GM12878 (cell line): ENCODE measurements at regions not wholly inside any gene's neighbourhood (a gene's known extent, or its start where the extent isn't known, plus 50 kb on each side); places are given as distances from the start of the nearest gene placed in this dataset.

ENCODE experiments used
- BHLHE40 ChIP-seq, 2 experiments: fragments of 450-650 bp in 1 of 2; IDR thresholded peaks; 2 replicates each; pipeline ENCODE4 v1.6.1; 2011 to 2017; ENCODE audit warnings: low read depth in 2 of 2, borderline replicate concordance in 1 of 2, improper control_type of control experiment in 1 of 2, low read length in 1 of 2, mild to moderate bottlenecking in 1 of 2
- CTCF ChIP-seq, 3 experiments: IDR thresholded peaks in 2 of 3; conservative IDR thresholded peaks in 1 of 3; 2 replicates each; pipeline ENCODE4 v1.5.1; 2011; ENCODE audit warnings: low read depth in 3 of 3, low read length in 3 of 3, mild to moderate bottlenecking in 3 of 3, control low read depth in 2 of 3, moderate library complexity in 2 of 3, inconsistent platforms in 1 of 3, mixed read lengths in 1 of 3; ENCODE audit not compliant: control insufficient read depth in 2 of 3, insufficient read depth in 1 of 3; ENCODE audit errors: extremely low read depth in 1 of 3
- ETV6 ChIP-seq, 2 experiments: fragments of 450-650 bp in 1 of 2; IDR thresholded peaks in 1 of 2; conservative IDR thresholded peaks in 1 of 2; 2 replicates each; pipeline ENCODE4 v1.6.1; 2014; ENCODE audit warnings: antibody characterized with exemption in 1 of 2, borderline replicate concordance in 1 of 2, low read depth in 1 of 2, mild to moderate bottlenecking in 1 of 2, moderate library complexity in 1 of 2
- FOS ChIP-seq: IDR thresholded peaks from 3 replicates; pipeline ENCODE4 v1.6.1; 2011; ENCODE audit warnings: borderline replicate concordance; ENCODE audit not compliant: insufficient read length; ENCODE audit errors: extremely low read depth
- FOXM1 ChIP-seq: IDR thresholded peaks from 2 replicates; pipeline ENCODE4 v1.6.1; 2012; ENCODE audit warnings: low read depth, mild to moderate bottlenecking, inconsistent platforms, low read length, moderate library complexity
- GATAD2B ChIP-seq: fragments of 450-650 bp; conservative IDR thresholded peaks from 2 replicates; pipeline ENCODE4 v1.6.1; 2017; ENCODE audit warnings: low read depth, mild to moderate bottlenecking, moderate library complexity
- NFIC ChIP-seq: IDR thresholded peaks from 2 replicates; pipeline ENCODE4 v1.6.1; 2012; ENCODE audit warnings: low read depth, mild to moderate bottlenecking, inconsistent platforms, low read length, moderate library complexity
- POLR2A ChIP-seq: IDR thresholded peaks from 2 replicates; pipeline ENCODE4 v1.6.1; 2011; ENCODE audit warnings: low read depth, mild to moderate bottlenecking, low read length
- POLR2AphosphoS5 ChIP-seq: IDR thresholded peaks from 2 replicates; pipeline ENCODE4 v1.6.1; 2011; ENCODE audit warnings: mild to moderate bottlenecking, low read length, inconsistent platforms
- RAD21 ChIP-seq: IDR thresholded peaks from 2 replicates; pipeline ENCODE4 v1.6.1; 2011; ENCODE audit warnings: mild to moderate bottlenecking, low read depth, low read length, moderate library complexity; ENCODE audit not compliant: insufficient read depth
- TCF12 ChIP-seq: IDR thresholded peaks from 2 replicates; pipeline ENCODE4 v1.6.1; 2011; ENCODE audit warnings: low read depth, mild to moderate bottlenecking, low read length
- ZNF274 ChIP-seq: IDR thresholded peaks from one replicate; pipeline ENCODE4 v1.8.0; 2011; ENCODE audit not compliant: insufficient read length, insufficient read depth
- TF ChIP-seq, protein P1 (sequence below): IDR thresholded peaks from 2 replicates; pipeline ENCODE4 v1.6.1; 2012; ENCODE audit warnings: low read depth, low read length, improper control_type of control experiment
- TF ChIP-seq, protein P2 (sequence below): fragments of 450-650 bp; IDR thresholded peaks from 2 replicates; pipeline ENCODE4 v1.6.1; 2017; ENCODE audit warnings: mild to moderate bottlenecking

GRCh38 chr19:42655748-42656147 lies 61.0 kb upstream of the CEACAM8 start:
- TF ChIP-seq ZNF274 (no peak), BHLHE40 (IDR thresholded peaks at IDR 0.05; ENCODE audit: borderline replicate concordance in 1 of 2, low read depth in 2 of 2, low read length in 1 of 2) (no peak), CTCF (IDR thresholded peaks at IDR 0.05 in 2 of 3, conservative IDR thresholded peaks at IDR 0.05 in 1 of 3; ENCODE audit: control insufficient read depth in 2 of 3, extremely low read depth in 1 of 3, insufficient read depth in 1 of 3, low read depth in 3 of 3, low read length in 3 of 3) (no peak), ETV6 (conservative IDR thresholded peaks at IDR 0.05 in 1 of 2, IDR thresholded peaks at IDR 0.05 in 1 of 2; ENCODE audit: borderline replicate concordance in 1 of 2, low read depth in 1 of 2) (no peak), FOXM1 (no peak), NFIC (no peak), POLR2AphosphoS5 (no peak), FOS (no peak), GATAD2B (no peak), POLR2A (no peak), TCF12 (no peak), RAD21 (no peak)
- TF ChIP-seq, protein P1, sequence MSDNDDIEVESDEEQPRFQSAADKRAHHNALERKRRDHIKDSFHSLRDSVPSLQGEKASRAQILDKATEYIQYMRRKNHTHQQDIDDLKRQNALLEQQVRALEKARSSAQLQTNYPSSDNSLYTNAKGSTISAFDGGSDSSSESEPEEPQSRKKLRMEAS, result no peak
- TF ChIP-seq, protein P2, sequence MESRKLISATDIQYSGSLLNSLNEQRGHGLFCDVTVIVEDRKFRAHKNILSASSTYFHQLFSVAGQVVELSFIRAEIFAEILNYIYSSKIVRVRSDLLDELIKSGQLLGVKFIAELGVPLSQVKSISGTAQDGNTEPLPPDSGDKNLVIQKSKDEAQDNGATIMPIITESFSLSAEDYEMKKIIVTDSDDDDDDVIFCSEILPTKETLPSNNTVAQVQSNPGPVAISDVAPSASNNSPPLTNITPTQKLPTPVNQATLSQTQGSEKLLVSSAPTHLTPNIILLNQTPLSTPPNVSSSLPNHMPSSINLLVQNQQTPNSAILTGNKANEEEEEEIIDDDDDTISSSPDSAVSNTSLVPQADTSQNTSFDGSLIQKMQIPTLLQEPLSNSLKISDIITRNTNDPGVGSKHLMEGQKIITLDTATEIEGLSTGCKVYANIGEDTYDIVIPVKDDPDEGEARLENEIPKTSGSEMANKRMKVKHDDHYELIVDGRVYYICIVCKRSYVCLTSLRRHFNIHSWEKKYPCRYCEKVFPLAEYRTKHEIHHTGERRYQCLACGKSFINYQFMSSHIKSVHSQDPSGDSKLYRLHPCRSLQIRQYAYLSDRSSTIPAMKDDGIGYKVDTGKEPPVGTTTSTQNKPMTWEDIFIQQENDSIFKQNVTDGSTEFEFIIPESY, result no peak
